ENCODE measurements at regions not wholly inside any gene's neighbourhood (a gene's known extent, or its start where the extent isn't known, plus 50 kb on each side); places are given as distances from the start of the nearest gene placed in this dataset.

GRCh38 chr17:72409405-72410002 is 288.7 kb downstream of the SOX9 start:
- Histone ChIP-seq H3K4me1 (replicated peaks) (peaks cover 35% of the 10 kb centered on the region), H3K27me3 (replicated peaks) (no peaks in the 10 kb centered on the region), H3K27ac (no peak overlapping the region), H3K36me3 (no peaks in the 10 kb centered on the region), H3K9me3 (replicated peaks) (no peaks in the 10 kb centered on the region), H3K4me3 (no peak overlapping the region)
- DNase-seq (ENCODE audit: low read depth in 1 of 2, low spot score in 2 of 2): no peak

- Histone ChIP-seq H3K27me3 (replicated peaks) (no peaks in the 10 kb centered on the region), H3K4me1 (replicated peaks) (peaks cover 39% of the 10 kb centered on the region), H3K36me3 (no peaks in the 10 kb centered on the region), H3K4me3 (no peak overlapping the region), H3K27ac (no peak overlapping the region), H3K9me3 (replicated peaks) (no peaks in the 10 kb centered on the region)
- DNase-seq (ENCODE audit: low read depth in 1 of 2, low spot score in 2 of 2): no peak
These were observed 290.3 kb downstream of the SOX9 start for GRCh38 chr17:72411124-72411563.

GRCh38 chr17:72412650-72413076 is 291.8 kb downstream of the SOX9 start:
- DNase-seq (ENCODE audit: low read depth in 1 of 2, low spot score in 2 of 2): no peak

GRCh38 chr17:72413077-72414031 is 292.5 kb downstream of the SOX9 start:
- peaks cover 5% of the 10 kb centered on the region; the same call in 1 of the 2 replicates for H3K36me3 ChIP-seq
- no peak for DNase-seq (ENCODE audit: low read depth in 1 of 2, low spot score in 2 of 2)
- peaks cover 31% of the 10 kb centered on the region for H3K4me1 ChIP-seq (replicated peaks)
- no peak overlapping the region for H3K27ac ChIP-seq
- peaks cover 8% of the 10 kb centered on the region for H3K9me3 ChIP-seq (replicated peaks)
- H3K4me3 ChIP-seq: no peak overlapping the region
- no peaks in the 10 kb centered on the region for H3K27me3 ChIP-seq (replicated peaks)

More at GRCh38 chr17:72412650-72413076, 291.8 kb downstream of the SOX9 start:
- Histone ChIP-seq H3K4me3 (no peak overlapping the region), H3K4me1 (replicated peaks) (peaks cover 38% of the 10 kb centered on the region), H3K9me3 (replicated peaks) (peaks cover 8% of the 10 kb centered on the region), H3K27me3 (replicated peaks) (no peaks in the 10 kb centered on the region), H3K36me3 (peaks cover 5% of the 10 kb centered on the region; the same call in 1 of the 2 replicates), H3K27ac (no peak overlapping the region)

- Histone ChIP-seq H3K36me3 (peaks cover 5% of the 10 kb centered on the region; the same call in 1 of the 2 replicates), H3K27ac (no peak overlapping the region), H3K4me3 (no peak overlapping the region), H3K9me3 (replicated peaks) (peaks cover 8% of the 10 kb centered on the region), H3K27me3 (replicated peaks) (no peaks in the 10 kb centered on the region), H3K4me1 (replicated peaks) (peaks cover 36% of the 10 kb centered on the region)
- no peak for DNase-seq (ENCODE audit: low read depth in 1 of 2, low spot score in 2 of 2)
These were observed 293.2 kb downstream of the SOX9 start for GRCh38 chr17:72414032-72414396.

GRCh38 chr17:72414967-72415853 is 294.4 kb downstream of the SOX9 start:
- Histone ChIP-seq H3K27me3 (replicated peaks) (no peaks in the 10 kb centered on the region), H3K27ac (no peak overlapping the region)

GRCh38 chr17:72416054-72416675 is 295.3 kb downstream of the SOX9 start:
- H3K9me3 ChIP-seq (replicated peaks): peaks cover 8% of the 10 kb centered on the region
- peaks cover 56% of the 10 kb centered on the region for H3K4me1 ChIP-seq (replicated peaks)
- H3K27me3 ChIP-seq (replicated peaks): no peaks in the 10 kb centered on the region
- no peak overlapping the region for H3K4me3 ChIP-seq
- H3K36me3 ChIP-seq: peaks cover 5% of the 10 kb centered on the region; the same call in 1 of the 2 replicates
- H3K27ac ChIP-seq: no peak overlapping the region
- DNase-seq (ENCODE audit: low read depth in 1 of 2, low spot score in 2 of 2): peak; percentile 62 to 74

More at GRCh38 chr17:72414967-72415853, 294.4 kb downstream of the SOX9 start:
- H3K9me3 ChIP-seq (replicated peaks): peaks cover 8% of the 10 kb centered on the region
- peak; percentile 45 to 55 for DNase-seq (ENCODE audit: low read depth in 1 of 2, low spot score in 2 of 2)
- no peak overlapping the region for H3K4me3 ChIP-seq
- H3K4me1 ChIP-seq (replicated peaks): peaks cover 48% of the 10 kb centered on the region
- peaks cover 5% of the 10 kb centered on the region; the same call in 1 of the 2 replicates for H3K36me3 ChIP-seq

- no peak for DNase-seq (ENCODE audit: low read depth in 1 of 2, low spot score in 2 of 2)
These were observed 296.1 kb downstream of the SOX9 start for GRCh38 chr17:72416905-72417304.

GRCh38 chr17:72417627-72418026 is 296.8 kb downstream of the SOX9 start:
- peaks cover 8% of the 10 kb centered on the region for H3K9me3 ChIP-seq (replicated peaks)
- no peak overlapping the region for H3K27ac ChIP-seq
- H3K4me3 ChIP-seq: no peak overlapping the region
- H3K4me1 ChIP-seq (replicated peaks): peaks cover 66% of the 10 kb centered on the region
- no peaks in the 10 kb centered on the region for H3K27me3 ChIP-seq (replicated peaks)
- peaks cover 5% of the 10 kb centered on the region; the same call in 1 of the 2 replicates for H3K36me3 ChIP-seq
- DNase-seq (ENCODE audit: low read depth in 1 of 2, low spot score in 2 of 2): no peak

More at GRCh38 chr17:72416905-72417304, 296.1 kb downstream of the SOX9 start:
- Histone ChIP-seq H3K27me3 (replicated peaks) (no peaks in the 10 kb centered on the region), H3K9me3 (replicated peaks) (peaks cover 8% of the 10 kb centered on the region), H3K36me3 (peaks cover 5% of the 10 kb centered on the region; the same call in 1 of the 2 replicates), H3K4me3 (no peak overlapping the region), H3K4me1 (replicated peaks) (peaks cover 59% of the 10 kb centered on the region), H3K27ac (peak overlapping the region; percentile 5; the same call in 1 of the 2 replicates)

GRCh38 chr17:72419866-72420774 is 299.3 kb downstream of the SOX9 start:
- H3K27ac ChIP-seq: peak overlapping the region; percentile 42
- peaks cover 5% of the 10 kb centered on the region; the same call in 1 of the 2 replicates for H3K36me3 ChIP-seq
- no peak overlapping the region for H3K4me3 ChIP-seq
- H3K9me3 ChIP-seq (replicated peaks): peaks cover 8% of the 10 kb centered on the region
- H3K27me3 ChIP-seq (replicated peaks): no peaks in the 10 kb centered on the region
- H3K4me1 ChIP-seq (replicated peaks): peaks cover 75% of the 10 kb centered on the region
- DNase-seq (ENCODE audit: low read depth in 1 of 2, low spot score in 2 of 2): peak; percentile 96 to 99

- H3K27me3 ChIP-seq (replicated peaks): no peaks in the 10 kb centered on the region
- peaks cover 69% of the 10 kb centered on the region for H3K4me1 ChIP-seq (replicated peaks)
- no peak for DNase-seq (ENCODE audit: low read depth in 1 of 2, low spot score in 2 of 2)
- H3K9me3 ChIP-seq (replicated peaks): peaks cover 8% of the 10 kb centered on the region
- H3K4me3 ChIP-seq: no peak overlapping the region
- peaks cover 5% of the 10 kb centered on the region; the same call in 1 of the 2 replicates for H3K36me3 ChIP-seq
- H3K27ac ChIP-seq: peak overlapping the region; percentile 42
These were observed 299.9 kb downstream of the SOX9 start for GRCh38 chr17:72420775-72421127.

Data from SJSA1 (cell line).